Stimulated activated CD4-positive, alpha-beta T cell treated with anti-CD3 and anti-CD28 coated beads, TNF-alpha, amount 100 ng/mL, for 1 hour (primary cell): ENCODE measurements at regions not wholly inside any gene's neighbourhood (a gene's known extent, or its start where the extent isn't known, plus 50 kb on each side); places are given as distances from the start of the nearest gene placed in this dataset.

Experiments
- DNase-seq, 3 donors: peaks; one replicate each; pipeline ENCODE4 v3.0.0-alpha.2; 2020; ENCODE audit warnings: low read depth in 3 of 3, low spot score in 1 of 3

DNA sequence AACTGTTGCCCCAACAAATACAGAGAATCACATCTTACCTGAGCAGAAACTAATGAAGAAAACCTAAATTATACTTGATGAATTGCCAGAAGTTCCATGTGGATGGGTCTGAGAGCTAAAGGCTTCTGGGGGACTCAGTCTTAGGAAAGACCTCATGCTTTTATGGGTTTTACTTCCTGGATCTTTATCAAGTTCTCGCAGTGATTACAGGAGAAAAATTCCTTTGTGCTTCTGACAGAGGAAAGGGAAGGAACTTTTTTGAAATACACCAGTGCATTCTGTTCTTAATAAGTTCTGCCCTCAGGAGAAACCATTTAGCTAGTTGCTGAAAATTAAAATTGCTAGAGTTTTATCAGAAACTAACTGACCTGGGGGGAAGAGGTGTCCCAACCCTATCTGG is 203.9 kb upstream of the KITLG start:
- no peak for DNase-seq

DNA sequence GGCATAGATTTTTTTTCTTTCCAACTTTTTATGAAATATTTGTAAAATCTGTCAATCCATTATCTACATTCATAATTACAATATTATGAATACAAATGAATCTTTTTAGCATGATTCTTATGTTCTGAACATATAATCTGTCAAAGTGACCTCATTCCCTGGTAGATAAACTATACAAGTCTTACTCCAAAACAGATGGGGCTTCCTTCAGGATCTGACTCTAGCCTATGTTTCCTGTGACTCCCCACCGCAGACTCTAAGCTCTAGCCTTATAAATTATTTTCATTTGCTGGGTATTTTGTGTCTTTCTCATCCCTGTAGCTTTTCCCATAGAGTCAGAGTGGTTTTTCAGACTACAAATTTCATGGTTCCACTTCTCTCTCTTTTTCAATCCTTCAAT is 202.1 kb upstream of the KITLG start:
- DNase-seq: no peak

GRCh38 chr12:88781909-88782308 is 201.6 kb upstream of the KITLG start:
- no peak for DNase-seq

GRCh38 chr12:88778064-88778463 is 197.8 kb upstream of the KITLG start:
- no peak for DNase-seq

DNA sequence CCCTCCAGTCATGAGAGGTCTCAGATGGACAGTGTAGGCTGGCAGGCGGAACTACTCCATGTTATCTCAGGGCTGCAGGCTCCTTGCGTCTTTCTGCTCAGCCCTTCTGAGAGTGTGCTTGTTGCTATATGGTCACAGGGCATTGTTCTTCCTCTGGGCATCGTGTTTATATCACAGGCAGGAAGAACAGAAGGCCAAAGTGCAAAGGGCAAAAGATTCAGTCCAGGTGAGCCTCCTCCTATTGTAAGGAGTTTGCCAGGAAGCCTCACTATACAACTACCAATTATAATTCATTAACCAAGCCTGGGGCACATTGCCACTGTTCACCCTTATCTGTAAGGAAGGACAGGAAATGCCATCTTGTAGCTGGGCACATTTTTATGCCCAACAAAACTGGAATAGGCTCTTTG is 195.5 kb upstream of the KITLG start:
- DNase-seq: no peak

GRCh38 chr12:88767699-88768098 is 187.4 kb upstream of the KITLG start:
- DNase-seq: no peak

- DNase-seq: no peak
These were observed 184.7 kb upstream of the KITLG start for GRCh38 chr12:88764781-88765480.

DNA sequence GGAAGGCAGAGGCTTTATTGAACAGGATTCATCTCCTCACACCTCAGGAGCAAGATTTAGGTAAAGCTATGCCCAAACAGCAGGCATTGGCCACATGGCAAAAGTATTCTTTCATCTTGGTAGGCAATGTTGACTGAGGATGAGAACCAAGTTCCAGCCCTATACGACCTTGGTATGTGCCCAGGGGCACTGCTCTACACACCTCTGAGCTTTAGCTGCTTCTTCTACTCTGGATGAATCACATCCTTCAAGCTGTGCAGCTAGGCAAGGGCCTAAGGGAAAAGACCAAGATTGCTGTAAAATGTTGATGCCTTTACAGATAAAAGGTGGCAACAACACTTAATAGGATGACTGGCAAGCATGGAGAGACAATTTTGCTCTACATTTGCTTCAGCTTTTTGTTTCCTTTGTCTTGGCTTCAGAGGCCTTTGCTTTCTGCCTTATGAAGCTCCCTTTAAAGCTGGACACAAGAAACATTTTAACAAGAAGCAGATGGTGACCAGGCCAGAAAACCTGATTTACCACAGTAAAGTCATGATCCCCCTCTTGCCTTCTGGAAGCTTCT is 183.3 kb upstream of the KITLG start:
- no peak for DNase-seq

- DNase-seq: no peak
These were observed 177.9 kb upstream of the KITLG start for GRCh38 chr12:88758176-88758575.

- DNase-seq: no peak
These were observed 176.6 kb upstream of the KITLG start for GRCh38 chr12:88756917-88757316.

- DNase-seq: no peak
These were observed 175.9 kb upstream of the KITLG start for GRCh38 chr12:88756153-88756552.

DNA sequence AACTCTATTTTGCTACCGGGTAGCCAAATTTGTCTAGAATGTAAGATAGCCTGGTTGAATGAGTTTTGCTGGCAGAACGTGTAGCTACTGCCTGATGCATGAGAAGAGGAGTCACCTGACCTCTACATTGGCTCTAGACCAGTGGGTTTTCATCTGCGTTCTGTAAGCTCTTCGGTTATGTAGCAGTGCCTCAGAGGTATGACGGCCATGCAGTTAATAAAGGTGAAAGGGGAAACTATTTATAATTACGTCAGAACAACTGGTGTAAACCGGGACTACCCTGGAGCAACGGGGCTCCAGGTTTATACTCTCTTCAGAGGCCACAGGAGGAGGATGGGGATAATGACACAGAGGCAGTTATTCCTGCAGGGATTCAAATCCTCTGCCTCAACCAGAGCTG is 173.4 kb upstream of the KITLG start:
- DNase-seq: no peak

GRCh38 chr12:88753066-88753465 is 172.8 kb upstream of the KITLG start:
- no peak for DNase-seq

DNA sequence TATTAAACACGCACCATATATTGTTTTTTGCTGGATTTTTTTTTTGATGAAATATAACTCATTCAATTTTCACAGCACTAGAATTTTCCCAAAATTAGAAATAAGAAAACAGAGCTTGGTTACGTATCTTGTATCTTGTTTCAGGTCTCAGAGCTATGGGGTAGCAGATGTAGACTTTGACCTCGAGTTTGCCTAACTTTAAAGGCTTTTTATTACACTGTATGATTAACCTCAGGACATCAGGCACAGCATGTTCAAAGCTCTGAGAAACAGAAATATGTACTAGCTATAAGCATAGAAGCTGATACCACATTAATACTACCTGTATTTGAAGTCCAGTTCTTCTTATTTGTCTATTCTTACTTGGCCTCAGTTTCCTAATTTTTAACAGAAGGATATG is 171.9 kb upstream of the KITLG start:
- no peak for DNase-seq

- no peak for DNase-seq
These were observed 170.7 kb upstream of the KITLG start for GRCh38 chr12:88750867-88751543.

DNA sequence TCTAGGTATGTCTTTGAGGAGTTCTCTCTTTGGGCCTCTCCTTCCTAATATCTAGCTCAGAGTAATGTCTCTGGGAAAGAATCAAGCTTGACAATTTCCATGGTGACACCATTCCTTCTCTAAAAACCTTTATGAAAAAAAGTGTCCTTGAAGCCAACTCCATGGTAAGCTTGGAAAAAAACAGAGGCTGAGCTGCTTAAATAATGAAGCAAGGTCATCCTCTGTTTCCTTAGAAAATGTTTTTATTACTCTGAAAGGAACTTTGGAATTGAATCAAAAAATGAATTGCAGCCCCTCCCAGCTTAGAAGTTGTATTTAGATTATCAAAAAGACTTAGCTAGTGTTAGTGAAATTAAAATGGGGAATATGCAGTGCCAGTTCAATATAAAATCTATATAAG is 166.1 kb upstream of the KITLG start:
- no peak for DNase-seq

DNA sequence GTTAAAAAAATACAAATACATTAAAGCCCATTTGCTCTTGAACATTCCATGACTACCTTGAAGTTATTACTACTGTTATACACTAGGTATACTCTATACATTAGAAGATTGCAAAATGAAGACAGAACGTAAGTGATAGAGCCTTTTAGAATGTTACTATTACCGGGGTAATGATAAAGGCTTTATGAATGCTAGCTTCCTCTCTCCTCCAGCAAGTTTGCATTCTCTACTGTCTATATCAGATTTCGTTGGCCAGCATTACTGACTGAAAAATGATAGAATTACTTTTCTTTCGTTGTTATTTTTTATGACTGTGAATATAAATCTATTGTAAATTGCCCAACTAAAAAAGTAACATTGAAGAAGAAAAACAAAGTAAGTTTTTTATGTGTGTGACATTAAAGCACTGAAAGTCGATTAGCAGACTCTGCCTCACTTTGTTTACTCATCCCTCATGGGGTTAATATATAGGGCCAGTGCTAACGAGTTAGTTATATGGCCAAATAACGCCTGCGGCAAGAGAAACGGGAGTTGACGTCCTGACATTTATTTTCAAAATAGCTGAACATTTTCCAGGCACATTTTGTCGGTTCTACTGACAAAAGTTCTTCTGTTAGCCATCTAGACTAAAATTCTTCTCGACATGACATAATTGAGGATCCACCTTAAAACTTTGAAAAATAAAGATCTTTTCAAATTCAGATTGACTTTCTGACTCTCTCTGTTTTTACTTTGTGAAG is 163.8 kb upstream of the KITLG start:
- DNase-seq: no peak

DNA sequence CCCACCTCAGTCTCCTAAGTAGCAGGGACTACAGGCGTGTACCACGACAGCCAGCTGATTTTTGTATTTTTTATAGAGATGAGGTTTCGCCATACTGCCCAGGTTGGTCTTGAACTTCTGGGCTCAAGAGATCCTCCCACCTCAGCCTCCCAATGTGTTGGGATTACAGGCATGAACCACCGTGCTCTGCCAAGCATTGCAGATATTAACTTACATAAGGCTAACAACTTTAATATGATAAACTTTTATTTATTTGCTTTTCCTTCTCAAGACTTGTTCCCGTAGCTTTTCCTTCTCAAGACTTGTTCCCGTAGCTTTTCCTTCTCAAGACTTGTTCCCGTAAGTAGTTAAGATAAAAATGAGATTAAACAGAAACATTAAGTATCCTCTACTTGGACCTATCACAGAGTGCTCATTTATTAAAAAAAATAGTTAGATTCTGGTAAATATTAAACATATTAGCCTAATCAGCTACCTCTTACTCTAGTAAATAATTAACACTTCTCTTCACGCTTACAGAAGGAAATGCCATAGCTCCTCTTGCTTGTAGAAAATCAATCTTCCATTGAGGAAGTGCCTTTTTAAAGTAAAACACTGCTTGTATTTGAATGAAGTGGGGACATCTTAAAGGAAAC is 157.7 kb upstream of the KITLG start:
- no peak for DNase-seq

GRCh38 chr12:88736031-88736430 is 155.8 kb upstream of the KITLG start:
- DNase-seq: no peak

- DNase-seq: no peak
These were observed 152.7 kb upstream of the KITLG start for GRCh38 chr12:88733008-88733407.

DNA sequence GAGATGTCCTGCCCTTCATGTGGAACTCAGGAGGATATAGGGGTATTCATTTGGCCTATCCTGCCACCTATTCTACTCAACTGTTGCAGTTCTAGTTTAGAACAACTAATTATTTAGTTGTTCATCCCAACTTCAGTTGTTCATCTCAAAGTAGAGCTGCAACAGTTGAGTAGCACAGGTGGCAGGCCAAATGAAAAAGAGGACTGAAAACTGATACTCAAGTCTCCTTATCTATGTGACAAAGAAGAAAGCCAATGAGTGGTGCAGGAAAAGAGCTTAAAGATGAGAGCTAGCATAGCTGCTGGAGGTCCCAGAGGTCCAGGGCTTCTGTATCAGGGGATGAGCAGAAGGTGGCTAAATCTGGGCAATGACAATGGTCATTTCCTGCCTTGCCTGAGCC is 148.9 kb upstream of the KITLG start:
- DNase-seq: no peak
